ENCODE measurements at regions not wholly inside any gene's neighbourhood (a gene's known extent, or its start where the extent isn't known, plus 50 kb on each side); places are given as distances from the start of the nearest gene placed in this dataset.

- Histone ChIP-seq H3K36me3 (no peaks in the 10 kb centered on the region), H3K27ac (no peak overlapping the region), H3K9me3 (ENCODE audit: severe bottlenecking) (no peaks in the 10 kb centered on the region), H3K27me3 (ENCODE audit: insufficient read depth, low read depth, severe bottlenecking) (no peaks in the 10 kb centered on the region), H3K4me3 (ENCODE audit: low read depth, low read length) (no peak overlapping the region)
- no peak for DNase-seq
- no peak for TF ChIP-seq CTCF (IDR thresholded peaks at IDR 0.05; ENCODE audit: low read depth, low read length)
Measured at GRCh38 chr4:145427991-145428390, 53.7 kb upstream of the SMAD1 start.

GRCh38 chr4:145427221-145427620 lies 54.4 kb upstream of the SMAD1 start:
- Histone ChIP-seq H3K36me3 (no peaks in the 10 kb centered on the region), H3K4me3 (ENCODE audit: low read depth, low read length) (no peak overlapping the region), H3K27ac (no peak overlapping the region), H3K27me3 (ENCODE audit: insufficient read depth, low read depth, severe bottlenecking) (no peaks in the 10 kb centered on the region), H3K9me3 (ENCODE audit: severe bottlenecking) (no peaks in the 10 kb centered on the region)
- DNase-seq, result no peak
- no peak for TF ChIP-seq CTCF (IDR thresholded peaks at IDR 0.05; ENCODE audit: low read depth, low read length)

GRCh38 chr4:145423017-145423708 lies 58.5 kb upstream of the SMAD1 start:
- Histone ChIP-seq H3K27ac (no peak overlapping the region), H3K36me3 (no peaks in the 10 kb centered on the region)
- DNase-seq, result no peak

GRCh38 chr4:145420595-145421214 lies 60.9 kb upstream of the SMAD1 start:
- TF ChIP-seq CTCF (IDR thresholded peaks at IDR 0.05; ENCODE audit: low read depth, low read length), result no peak
- Histone ChIP-seq H3K27me3 (ENCODE audit: insufficient read depth, low read depth, severe bottlenecking) (no peaks in the 10 kb centered on the region), H3K4me3 (ENCODE audit: low read depth, low read length) (no peak overlapping the region), H3K27ac (no peak overlapping the region), H3K9me3 (ENCODE audit: severe bottlenecking) (no peaks in the 10 kb centered on the region), H3K36me3 (no peaks in the 10 kb centered on the region)
- no peak for DNase-seq

More at GRCh38 chr4:145423017-145423708, 58.5 kb upstream of the SMAD1 start:
- H3K27me3 ChIP-seq (ENCODE audit: insufficient read depth, low read depth, severe bottlenecking), result no peaks in the 10 kb centered on the region
- no peaks in the 10 kb centered on the region for H3K9me3 ChIP-seq (ENCODE audit: severe bottlenecking)
- no peak for TF ChIP-seq CTCF (IDR thresholded peaks at IDR 0.05; ENCODE audit: low read depth, low read length)
- no peak overlapping the region for H3K4me3 ChIP-seq (ENCODE audit: low read depth, low read length)

GRCh38 chr4:145418739-145419138 lies 62.9 kb upstream of the SMAD1 start:
- DNase-seq, result no peak
- H3K9me3 ChIP-seq (ENCODE audit: severe bottlenecking), result no peaks in the 10 kb centered on the region
- TF ChIP-seq CTCF (IDR thresholded peaks at IDR 0.05; ENCODE audit: low read depth, low read length), result no peak
- H3K27me3 ChIP-seq (ENCODE audit: insufficient read depth, low read depth, severe bottlenecking), result no peaks in the 10 kb centered on the region
- H3K36me3 ChIP-seq, result no peaks in the 10 kb centered on the region
- no peak overlapping the region for H3K4me3 ChIP-seq (ENCODE audit: low read depth, low read length)
- H3K27ac ChIP-seq, result no peak overlapping the region
